ENCODE measurements at regions not wholly inside any gene's neighbourhood (a gene's known extent, or its start where the extent isn't known, plus 50 kb on each side); places are given as distances from the start of the nearest gene placed in this dataset.

GRCh38 chr14:103279142-103280025, 54.7 kb upstream of the EIF5 start:
- TF ChIP-seq, protein P1, sequence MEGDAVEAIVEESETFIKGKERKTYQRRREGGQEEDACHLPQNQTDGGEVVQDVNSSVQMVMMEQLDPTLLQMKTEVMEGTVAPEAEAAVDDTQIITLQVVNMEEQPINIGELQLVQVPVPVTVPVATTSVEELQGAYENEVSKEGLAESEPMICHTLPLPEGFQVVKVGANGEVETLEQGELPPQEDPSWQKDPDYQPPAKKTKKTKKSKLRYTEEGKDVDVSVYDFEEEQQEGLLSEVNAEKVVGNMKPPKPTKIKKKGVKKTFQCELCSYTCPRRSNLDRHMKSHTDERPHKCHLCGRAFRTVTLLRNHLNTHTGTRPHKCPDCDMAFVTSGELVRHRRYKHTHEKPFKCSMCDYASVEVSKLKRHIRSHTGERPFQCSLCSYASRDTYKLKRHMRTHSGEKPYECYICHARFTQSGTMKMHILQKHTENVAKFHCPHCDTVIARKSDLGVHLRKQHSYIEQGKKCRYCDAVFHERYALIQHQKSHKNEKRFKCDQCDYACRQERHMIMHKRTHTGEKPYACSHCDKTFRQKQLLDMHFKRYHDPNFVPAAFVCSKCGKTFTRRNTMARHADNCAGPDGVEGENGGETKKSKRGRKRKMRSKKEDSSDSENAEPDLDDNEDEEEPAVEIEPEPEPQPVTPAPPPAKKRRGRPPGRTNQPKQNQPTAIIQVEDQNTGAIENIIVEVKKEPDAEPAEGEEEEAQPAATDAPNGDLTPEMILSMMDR (IDR thresholded peaks at IDR 0.05 in 4 of 5, conservative IDR thresholded peaks at IDR 0.05 in 1 of 5): no peak
- TF ChIP-seq POLR2A (IDR thresholded peaks at IDR 0.05): no peak
